ENCODE measurements at regions not wholly inside any gene's neighbourhood (a gene's known extent, or its start where the extent isn't known, plus 50 kb on each side); places are given as distances from the start of the nearest gene placed in this dataset.

DNA sequence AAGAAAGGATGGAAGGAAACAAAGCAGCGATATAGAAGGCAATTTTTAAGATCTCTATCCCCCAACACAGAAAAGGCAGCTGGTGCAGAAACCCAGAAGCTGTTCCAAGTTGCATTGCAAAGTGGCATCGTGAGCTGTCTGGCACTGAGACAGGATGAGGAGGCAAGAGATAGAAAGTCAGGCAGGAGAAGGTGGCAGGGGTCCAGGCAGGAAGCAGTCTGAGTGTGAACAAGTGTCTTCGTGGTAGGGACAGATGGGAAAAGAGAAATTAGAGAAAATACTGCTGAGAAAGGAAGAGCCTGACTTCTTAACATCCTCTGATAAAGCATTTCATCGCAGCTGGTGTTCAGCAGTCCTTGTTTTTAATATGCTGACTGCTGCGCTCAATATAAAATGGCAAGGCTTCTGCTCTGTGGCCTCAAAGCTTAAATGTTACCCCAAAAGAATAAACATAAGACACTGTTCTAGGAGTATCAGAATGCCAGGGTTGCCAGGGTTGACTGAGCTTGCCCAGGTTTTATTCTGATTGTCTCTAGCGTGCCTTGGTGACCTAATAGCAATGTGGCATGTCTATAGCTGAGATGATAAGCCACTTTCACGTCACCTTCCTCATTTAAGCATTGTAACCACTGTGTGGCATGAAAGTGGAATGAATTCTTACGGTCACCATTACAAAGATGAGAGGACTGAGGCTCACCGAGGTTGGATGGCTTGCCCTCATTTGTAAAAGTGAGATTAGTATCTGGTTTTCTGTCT lies 397.6 kb downstream of the NUAK1 start:
- Histone ChIP-seq H3K4me1 (peaks cover 8 to 12% of the 10 kb centered on the region in 2 donors), H3K27ac (peak overlapping the region; percentile 41 to 44), H3K9me3 (no peaks in the 10 kb centered on the region), H3K36me3 (no peaks in the 10 kb centered on the region), H3K27me3 (no peaks in the 10 kb centered on the region), H3K4me3 (no peak overlapping the region)
- DNase-seq = peak; percentile 44 to 46
- intact Hi-C loops (cut with DNase I; ENCODE audit: low total_unique reads) = no loop called here
- TF ChIP-seq CTCF (IDR thresholded peaks at IDR 0.05) = no peak
- no peak for TF ChIP-seq POLR2A (IDR thresholded peaks at IDR 0.05)

- Histone ChIP-seq H3K4me1 (peaks cover 8 to 12% of the 10 kb centered on the region in 2 donors), H3K27me3 (no peaks in the 10 kb centered on the region), H3K4me3 (no peak overlapping the region), H3K9me3 (no peaks in the 10 kb centered on the region), H3K27ac (peak overlapping the region; percentile 41 to 44), H3K36me3 (no peaks in the 10 kb centered on the region)
- TF ChIP-seq POLR2A (IDR thresholded peaks at IDR 0.05) (no peak), CTCF (IDR thresholded peaks at IDR 0.05) (no peak)
- intact Hi-C loops (cut with DNase I; ENCODE audit: low total_unique reads) = no loop called here
- DNase-seq = peak in 1 of 2 donors; percentile 52
Measured at GRCh38 chr12:105741786-105742566, 396.8 kb downstream of the NUAK1 start.

- Histone ChIP-seq H3K36me3 (no peaks in the 10 kb centered on the region), H3K4me3 (no peak overlapping the region), H3K27ac (peak overlapping the region in 1 of 2 donors; percentile 44), H3K9me3 (no peaks in the 10 kb centered on the region), H3K4me1 (peaks cover 8 to 12% of the 10 kb centered on the region in 2 donors), H3K27me3 (no peaks in the 10 kb centered on the region)
- intact Hi-C loops (cut with DNase I; ENCODE audit: low total_unique reads) = no loop called here
- TF ChIP-seq POLR2A (IDR thresholded peaks at IDR 0.05) (no peak), CTCF (IDR thresholded peaks at IDR 0.05) (no peak)
- DNase-seq = no peak
Measured at GRCh38 chr12:105742567-105742874, 396.2 kb downstream of the NUAK1 start.

- peaks cover 12 to 18% of the 10 kb centered on the region in 2 donors for H3K4me1 ChIP-seq
- H3K27me3 ChIP-seq = no peaks in the 10 kb centered on the region
- DNase-seq = no peak
- H3K27ac ChIP-seq = no peak overlapping the region
- H3K36me3 ChIP-seq = no peaks in the 10 kb centered on the region
- no peak overlapping the region for H3K4me3 ChIP-seq
- intact Hi-C loops (cut with DNase I; ENCODE audit: low total_unique reads) = no loop called here
- TF ChIP-seq CTCF (IDR thresholded peaks at IDR 0.05) (no peak), POLR2A (IDR thresholded peaks at IDR 0.05) (no peak)
- no peaks in the 10 kb centered on the region for H3K9me3 ChIP-seq
Measured at GRCh38 chr12:105744371-105745058, 394.2 kb downstream of the NUAK1 start.

GRCh38 chr12:105745811-105746210 lies 392.9 kb downstream of the NUAK1 start:
- Histone ChIP-seq H3K36me3 (no peaks in the 10 kb centered on the region), H3K9me3 (no peaks in the 10 kb centered on the region), H3K4me1 (peaks cover 5 to 18% of the 10 kb centered on the region in 2 donors), H3K4me3 (no peak overlapping the region), H3K27ac (no peak overlapping the region), H3K27me3 (no peaks in the 10 kb centered on the region)
- no peak for DNase-seq
- intact Hi-C loops (cut with DNase I; ENCODE audit: low total_unique reads) = no loop called here
- no peak for TF ChIP-seq POLR2A (IDR thresholded peaks at IDR 0.05)
- no peak for TF ChIP-seq CTCF (IDR thresholded peaks at IDR 0.05)

Data from uterus (tissue), 3 donors.